ENCODE measurements at regions not wholly inside any gene's neighbourhood (a gene's known extent, or its start where the extent isn't known, plus 50 kb on each side); places are given as distances from the start of the nearest gene placed in this dataset.

- H3K27me3 ChIP-seq = no peaks in the 10 kb centered on the region
- TF ChIP-seq, protein P1, sequence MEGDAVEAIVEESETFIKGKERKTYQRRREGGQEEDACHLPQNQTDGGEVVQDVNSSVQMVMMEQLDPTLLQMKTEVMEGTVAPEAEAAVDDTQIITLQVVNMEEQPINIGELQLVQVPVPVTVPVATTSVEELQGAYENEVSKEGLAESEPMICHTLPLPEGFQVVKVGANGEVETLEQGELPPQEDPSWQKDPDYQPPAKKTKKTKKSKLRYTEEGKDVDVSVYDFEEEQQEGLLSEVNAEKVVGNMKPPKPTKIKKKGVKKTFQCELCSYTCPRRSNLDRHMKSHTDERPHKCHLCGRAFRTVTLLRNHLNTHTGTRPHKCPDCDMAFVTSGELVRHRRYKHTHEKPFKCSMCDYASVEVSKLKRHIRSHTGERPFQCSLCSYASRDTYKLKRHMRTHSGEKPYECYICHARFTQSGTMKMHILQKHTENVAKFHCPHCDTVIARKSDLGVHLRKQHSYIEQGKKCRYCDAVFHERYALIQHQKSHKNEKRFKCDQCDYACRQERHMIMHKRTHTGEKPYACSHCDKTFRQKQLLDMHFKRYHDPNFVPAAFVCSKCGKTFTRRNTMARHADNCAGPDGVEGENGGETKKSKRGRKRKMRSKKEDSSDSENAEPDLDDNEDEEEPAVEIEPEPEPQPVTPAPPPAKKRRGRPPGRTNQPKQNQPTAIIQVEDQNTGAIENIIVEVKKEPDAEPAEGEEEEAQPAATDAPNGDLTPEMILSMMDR (IDR thresholded peaks at IDR 0.05) = no peak
- no peak for TF ChIP-seq POLR2AphosphoS5 (IDR thresholded peaks at IDR 0.05)
- no peak for TF ChIP-seq EP300 (IDR thresholded peaks at IDR 0.05)
- TF ChIP-seq POLR2A (IDR thresholded peaks at IDR 0.05) = no peak
- WGBS, 5 donors = 82 to 93% (median 91%) methylated on average over 3 of the region's 3 CpGs
- no peaks in the 10 kb centered on the region for H3K9me3 ChIP-seq
- intact Hi-C loops (cut with DNase I; ENCODE audit: low total_unique reads) = no loop called here
- H3K27ac ChIP-seq = no peak overlapping the region
- H3K4me3 ChIP-seq = no peak overlapping the region
- H3K36me3 ChIP-seq = no peaks in the 10 kb centered on the region
- H3K4me1 ChIP-seq = peaks cover 0 to 4% (median 0%) of the 10 kb centered on the region in 4 donors
- DNase-seq = no peak
These were observed 248.3 kb downstream of the DLEU7 start for GRCh38 chr13:50595196-50595595.

GRCh38 chr13:50596156-50596555 is 247.3 kb downstream of the DLEU7 start:
- no peaks in the 10 kb centered on the region for H3K9me3 ChIP-seq
- TF ChIP-seq EP300 (IDR thresholded peaks at IDR 0.05) (no peak), POLR2A (IDR thresholded peaks at IDR 0.05) (no peak), POLR2AphosphoS5 (IDR thresholded peaks at IDR 0.05) (no peak)
- TF ChIP-seq, protein P1 (IDR thresholded peaks at IDR 0.05) = no peak
- H3K27me3 ChIP-seq = no peaks in the 10 kb centered on the region
- intact Hi-C loops (cut with DNase I; ENCODE audit: low total_unique reads) = no loop called here
- H3K4me1 ChIP-seq = peaks cover 0 to 4% (median 0%) of the 10 kb centered on the region in 4 donors
- H3K27ac ChIP-seq = no peak overlapping the region
- no peak overlapping the region for H3K4me3 ChIP-seq
- H3K36me3 ChIP-seq = no peaks in the 10 kb centered on the region
- 90 to 100% (median 95%) methylated on average over 1 of the region's 1 CpG for WGBS, 5 donors
- no peak for DNase-seq

- Histone ChIP-seq H3K36me3 (no peaks in the 10 kb centered on the region), H3K4me1 (peaks cover 0 to 4% (median 0%) of the 10 kb centered on the region in 4 donors), H3K27ac (no peak overlapping the region), H3K4me3 (no peak overlapping the region), H3K9me3 (no peaks in the 10 kb centered on the region), H3K27me3 (no peaks in the 10 kb centered on the region)
- peak in 1 of 2 donors; percentile 30 for DNase-seq
- intact Hi-C loops (cut with DNase I; ENCODE audit: low total_unique reads) = no loop called here
- WGBS, 5 donors = 31 to 53% (median 43%) methylated on average over 2 of the region's 2 CpGs
- TF ChIP-seq POLR2A (IDR thresholded peaks at IDR 0.05) = no peak
- TF ChIP-seq EP300 (IDR thresholded peaks at IDR 0.05) = no peak
- TF ChIP-seq, protein P1 (IDR thresholded peaks at IDR 0.05) = no peak
- no peak for TF ChIP-seq POLR2AphosphoS5 (IDR thresholded peaks at IDR 0.05)
These were observed 246.7 kb downstream of the DLEU7 start for GRCh38 chr13:50596776-50597203.

- H3K9me3 ChIP-seq = no peaks in the 10 kb centered on the region
- no peak overlapping the region for H3K4me3 ChIP-seq
- intact Hi-C loops (cut with DNase I; ENCODE audit: low total_unique reads) = no loop called here
- H3K27me3 ChIP-seq = no peaks in the 10 kb centered on the region
- TF ChIP-seq POLR2A (IDR thresholded peaks at IDR 0.05) (no peak), POLR2AphosphoS5 (IDR thresholded peaks at IDR 0.05) (no peak), EP300 (IDR thresholded peaks at IDR 0.05) (no peak)
- TF ChIP-seq, protein P1 (IDR thresholded peaks at IDR 0.05) = no peak
- peaks cover 0 to 4% (median 0%) of the 10 kb centered on the region in 4 donors for H3K4me1 ChIP-seq
- DNase-seq = peak in 1 of 2 donors; percentile 35
- no peak overlapping the region for H3K27ac ChIP-seq
- H3K36me3 ChIP-seq = no peaks in the 10 kb centered on the region
- WGBS, 5 donors = 42 to 70% (median 48%) methylated on average over 3 of the region's 3 CpGs
These were observed 245.2 kb downstream of the DLEU7 start for GRCh38 chr13:50598338-50598737.
